HCT116 (cell line): ENCODE measurements at regions not wholly inside any gene's neighbourhood (a gene's known extent, or its start where the extent isn't known, plus 50 kb on each side); places are given as distances from the start of the nearest gene placed in this dataset.

Experiments used
- CBX3 ChIP-seq: IDR thresholded peaks from 2 replicates; pipeline ENCODE4 v1.6.1; 2012; ENCODE audit warnings: low read depth
- EGR1 ChIP-seq: IDR thresholded peaks from 2 replicates; pipeline ENCODE4 v1.6.1; 2012; ENCODE audit warnings: low read depth
- EZH2 ChIP-seq: fragments of 200-600 bp; sonication (generic); IDR thresholded peaks from 2 replicates; pipeline ENCODE4 v1.6.1; 2017; ENCODE audit warnings: antibody characterized with exemption, mixed run types
- EZH2phosphoT487 ChIP-seq: fragments of 200-600 bp; IDR thresholded peaks from 2 replicates; pipeline ENCODE4 v1.6.1; 2018; ENCODE audit warnings: antibody characterized with exemption, borderline replicate concordance
- JUND ChIP-seq: IDR thresholded peaks from 2 replicates; pipeline ENCODE4 v1.6.1; 2012
- POLR2A ChIP-seq: IDR thresholded peaks from 2 replicates; pipeline ENCODE4 v1.7.0; 2011; ENCODE audit warnings: borderline replicate concordance; ENCODE audit not compliant: insufficient read depth, insufficient read length; ENCODE audit errors: extremely low read depth
- POLR2AphosphoS5 ChIP-seq: IDR thresholded peaks from 2 replicates; pipeline ENCODE4 v1.6.1; 2011; ENCODE audit warnings: mild to moderate bottlenecking, low read depth, low read length, moderate library complexity
- RAD21 ChIP-seq: IDR thresholded peaks from 2 replicates; pipeline ENCODE4 v1.6.1; 2012; ENCODE audit warnings: low read depth, mild to moderate bottlenecking
- SRF ChIP-seq: IDR thresholded peaks from 2 replicates; pipeline ENCODE4 v1.6.1; 2012; ENCODE audit warnings: low read depth
- YY1 ChIP-seq: IDR thresholded peaks from 2 replicates; pipeline ENCODE4 v1.6.1; 2011; ENCODE audit warnings: low read length, low read depth, moderate library complexity, mild to moderate bottlenecking; ENCODE audit not compliant: insufficient replicate concordance; ENCODE audit errors: extremely low read depth
- TF ChIP-seq, protein P1 (sequence below), 3 experiments: fragments of 200-600 bp in 1 of 3; sonication (generic) in 1 of 3; IDR thresholded peaks in 2 of 3; conservative IDR thresholded peaks in 1 of 3; 2 replicates each; pipeline ENCODE4 v1.5.1; 2012 to 2017; ENCODE audit warnings: low read depth in 2 of 3, low read length in 2 of 3, antibody characterized with exemption in 1 of 3, borderline replicate concordance in 1 of 3, control low read depth in 1 of 3, mild to moderate bottlenecking in 1 of 3, mixed read lengths in 1 of 3, mixed run types in 1 of 3, moderate library complexity in 1 of 3; ENCODE audit not compliant: insufficient read depth in 1 of 3
- TF ChIP-seq, protein P2 (sequence below): IDR thresholded peaks from 2 replicates; pipeline ENCODE4 v1.6.1; 2012; ENCODE audit warnings: low read depth
- TF ChIP-seq, protein P3 (sequence below): IDR thresholded peaks from 2 replicates; pipeline ENCODE4 v1.6.1; 2012
- TF ChIP-seq, protein P4 (sequence below): IDR thresholded peaks from 2 replicates; pipeline ENCODE4 v1.6.1; 2012

DNA sequence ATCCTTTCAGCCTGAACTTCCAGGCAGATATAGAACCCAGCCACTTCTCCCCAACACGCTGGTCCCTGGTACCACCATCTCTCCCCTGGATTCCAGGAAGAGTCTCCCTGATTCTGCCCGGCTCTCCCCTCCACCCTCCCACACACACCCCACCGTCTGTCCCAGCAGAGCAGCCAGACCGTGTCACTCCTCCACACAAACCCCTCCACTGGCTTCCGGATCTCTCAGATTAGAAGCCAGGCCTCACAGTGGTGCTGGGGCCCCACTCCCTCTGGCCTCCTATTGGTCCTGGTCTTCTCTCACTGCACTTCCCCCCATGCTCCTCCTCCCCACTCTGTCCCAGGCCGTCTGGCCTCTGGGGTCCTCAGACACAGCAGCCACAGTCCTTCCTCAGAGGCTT is 52.4 kb upstream of the CDKN3 start:
- TF ChIP-seq, protein P1, sequence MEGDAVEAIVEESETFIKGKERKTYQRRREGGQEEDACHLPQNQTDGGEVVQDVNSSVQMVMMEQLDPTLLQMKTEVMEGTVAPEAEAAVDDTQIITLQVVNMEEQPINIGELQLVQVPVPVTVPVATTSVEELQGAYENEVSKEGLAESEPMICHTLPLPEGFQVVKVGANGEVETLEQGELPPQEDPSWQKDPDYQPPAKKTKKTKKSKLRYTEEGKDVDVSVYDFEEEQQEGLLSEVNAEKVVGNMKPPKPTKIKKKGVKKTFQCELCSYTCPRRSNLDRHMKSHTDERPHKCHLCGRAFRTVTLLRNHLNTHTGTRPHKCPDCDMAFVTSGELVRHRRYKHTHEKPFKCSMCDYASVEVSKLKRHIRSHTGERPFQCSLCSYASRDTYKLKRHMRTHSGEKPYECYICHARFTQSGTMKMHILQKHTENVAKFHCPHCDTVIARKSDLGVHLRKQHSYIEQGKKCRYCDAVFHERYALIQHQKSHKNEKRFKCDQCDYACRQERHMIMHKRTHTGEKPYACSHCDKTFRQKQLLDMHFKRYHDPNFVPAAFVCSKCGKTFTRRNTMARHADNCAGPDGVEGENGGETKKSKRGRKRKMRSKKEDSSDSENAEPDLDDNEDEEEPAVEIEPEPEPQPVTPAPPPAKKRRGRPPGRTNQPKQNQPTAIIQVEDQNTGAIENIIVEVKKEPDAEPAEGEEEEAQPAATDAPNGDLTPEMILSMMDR (IDR thresholded peaks at IDR 0.05 in 2 of 3, conservative IDR thresholded peaks at IDR 0.05 in 1 of 3; ENCODE audit: borderline replicate concordance in 1 of 3, insufficient read depth in 1 of 3, low read depth in 2 of 3, low read length in 2 of 3): no peak
- no peak for TF ChIP-seq YY1
- TF ChIP-seq, protein P2, sequence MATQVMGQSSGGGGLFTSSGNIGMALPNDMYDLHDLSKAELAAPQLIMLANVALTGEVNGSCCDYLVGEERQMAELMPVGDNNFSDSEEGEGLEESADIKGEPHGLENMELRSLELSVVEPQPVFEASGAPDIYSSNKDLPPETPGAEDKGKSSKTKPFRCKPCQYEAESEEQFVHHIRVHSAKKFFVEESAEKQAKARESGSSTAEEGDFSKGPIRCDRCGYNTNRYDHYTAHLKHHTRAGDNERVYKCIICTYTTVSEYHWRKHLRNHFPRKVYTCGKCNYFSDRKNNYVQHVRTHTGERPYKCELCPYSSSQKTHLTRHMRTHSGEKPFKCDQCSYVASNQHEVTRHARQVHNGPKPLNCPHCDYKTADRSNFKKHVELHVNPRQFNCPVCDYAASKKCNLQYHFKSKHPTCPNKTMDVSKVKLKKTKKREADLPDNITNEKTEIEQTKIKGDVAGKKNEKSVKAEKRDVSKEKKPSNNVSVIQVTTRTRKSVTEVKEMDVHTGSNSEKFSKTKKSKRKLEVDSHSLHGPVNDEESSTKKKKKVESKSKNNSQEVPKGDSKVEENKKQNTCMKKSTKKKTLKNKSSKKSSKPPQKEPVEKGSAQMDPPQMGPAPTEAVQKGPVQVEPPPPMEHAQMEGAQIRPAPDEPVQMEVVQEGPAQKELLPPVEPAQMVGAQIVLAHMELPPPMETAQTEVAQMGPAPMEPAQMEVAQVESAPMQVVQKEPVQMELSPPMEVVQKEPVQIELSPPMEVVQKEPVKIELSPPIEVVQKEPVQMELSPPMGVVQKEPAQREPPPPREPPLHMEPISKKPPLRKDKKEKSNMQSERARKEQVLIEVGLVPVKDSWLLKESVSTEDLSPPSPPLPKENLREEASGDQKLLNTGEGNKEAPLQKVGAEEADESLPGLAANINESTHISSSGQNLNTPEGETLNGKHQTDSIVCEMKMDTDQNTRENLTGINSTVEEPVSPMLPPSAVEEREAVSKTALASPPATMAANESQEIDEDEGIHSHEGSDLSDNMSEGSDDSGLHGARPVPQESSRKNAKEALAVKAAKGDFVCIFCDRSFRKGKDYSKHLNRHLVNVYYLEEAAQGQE: no peak
- TF ChIP-seq EZH2: no peak
- no peak for TF ChIP-seq POLR2AphosphoS5
- TF ChIP-seq POLR2A: peak; percentile 91
- TF ChIP-seq, protein P3, sequence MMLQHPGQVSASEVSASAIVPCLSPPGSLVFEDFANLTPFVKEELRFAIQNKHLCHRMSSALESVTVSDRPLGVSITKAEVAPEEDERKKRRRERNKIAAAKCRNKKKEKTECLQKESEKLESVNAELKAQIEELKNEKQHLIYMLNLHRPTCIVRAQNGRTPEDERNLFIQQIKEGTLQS: no peak
- no peak for TF ChIP-seq EZH2phosphoT487
- TF ChIP-seq EGR1: no peak
- TF ChIP-seq RAD21: no peak
- no peak for TF ChIP-seq CBX3
- TF ChIP-seq JUND: no peak
- TF ChIP-seq, protein P4, sequence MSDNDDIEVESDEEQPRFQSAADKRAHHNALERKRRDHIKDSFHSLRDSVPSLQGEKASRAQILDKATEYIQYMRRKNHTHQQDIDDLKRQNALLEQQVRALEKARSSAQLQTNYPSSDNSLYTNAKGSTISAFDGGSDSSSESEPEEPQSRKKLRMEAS: no peak
- TF ChIP-seq SRF: no peak
